GM23338 (cell line): ENCODE measurements at regions not wholly inside any gene's neighbourhood (a gene's known extent, or its start where the extent isn't known, plus 50 kb on each side); places are given as distances from the start of the nearest gene placed in this dataset.
A peak's percentile ranks its signal among the peaks of the same experiment; 100 is the strongest.

ENCODE experiments used
- ATAC-seq: fragments of 200-7000 bp; cut with Tn5 transposase; 3 replicates; pipeline ENCODE4 v1.9.1; 2020
- DNase-seq: peaks from one replicate; pipeline ENCODE4 v3.0.0-alpha.2; 2015; ENCODE audit warnings: low spot score
- H2AFZ ChIP-seq: fragments of 200-600 bp; sonication (generic); 2 replicates; pipeline ENCODE4 v1.8.0; 2016; ENCODE audit warnings: antibody characterized with exemption, mild to moderate bottlenecking, moderate library complexity
- H3F3A ChIP-seq: fragments of 200-600 bp; sonication (generic); replicated peaks from 2 replicates; pipeline ENCODE4 v1.8.0; 2017; ENCODE audit warnings: antibody characterized with exemption, mixed run types, low read depth
- H3K27ac ChIP-seq: fragments of 200-600 bp; sonication (generic); 2 replicates; pipeline ENCODE4 v1.6.1; 2016; ENCODE audit warnings: low read depth
- H3K27me3 ChIP-seq: fragments of 200-600 bp; sonication (generic); 2 replicates; pipeline ENCODE4 v1.8.0; 2016; ENCODE audit warnings: mild to moderate bottlenecking, mixed run types, moderate library complexity; ENCODE audit not compliant: insufficient read depth
- H3K36me3 ChIP-seq: fragments of 200-600 bp; sonication (generic); 2 replicates; pipeline ENCODE4 v1.8.0; 2016; ENCODE audit warnings: mild to moderate bottlenecking; ENCODE audit not compliant: insufficient read depth
- H3K4me1 ChIP-seq: fragments of 200-600 bp; sonication (generic); 2 replicates; pipeline ENCODE4 v1.8.0; 2016; ENCODE audit warnings: mild to moderate bottlenecking, moderate library complexity; ENCODE audit not compliant: insufficient read depth
- H3K4me2 ChIP-seq: fragments of 200-600 bp; sonication (generic); 2 replicates; pipeline ENCODE4 v1.7.1; 2017; ENCODE audit warnings: mixed run types
- H3K4me3 ChIP-seq: fragments of 200-600 bp; sonication (generic); 2 replicates; pipeline ENCODE4 v1.6.1; 2016; ENCODE audit warnings: mixed run types
- H3K79me2 ChIP-seq: fragments of 200-600 bp; sonication (generic); replicated peaks from 2 replicates; pipeline ENCODE4 v1.8.0; 2017; ENCODE audit warnings: mild to moderate bottlenecking; ENCODE audit not compliant: insufficient read depth
- H3K9me2 ChIP-seq: fragments of 200-600 bp; sonication (generic); 2 replicates; pipeline ENCODE4 v1.8.0; 2017; ENCODE audit not compliant: insufficient read depth
- H4K20me1 ChIP-seq: fragments of 200-600 bp; sonication (generic); replicated peaks from 2 replicates; pipeline ENCODE4 v1.8.0; 2017; ENCODE audit warnings: mild to moderate bottlenecking; ENCODE audit not compliant: insufficient read depth
- H3K27ac Mint-ChIP-seq: 2 replicates; pipeline ENCODE4 v1.8.0; 2020; ENCODE audit warnings: inconsistent platforms, mild to moderate bottlenecking, moderate library complexity, mixed read lengths
- H3K27me3 Mint-ChIP-seq: 3 replicates; pipeline ENCODE4 v1.8.0; 2022; ENCODE audit warnings: low read depth, mild to moderate bottlenecking, moderate library complexity, mixed read lengths, inconsistent platforms; ENCODE audit not compliant: insufficient read depth, poor library complexity
- H3K36me3 Mint-ChIP-seq: 3 replicates; pipeline ENCODE4 v1.8.0; 2021; ENCODE audit warnings: low read depth, mild to moderate bottlenecking, inconsistent platforms, moderate library complexity, mixed read lengths
- H3K4me1 Mint-ChIP-seq: 3 replicates; pipeline ENCODE4 v1.8.0; 2020; ENCODE audit warnings: mild to moderate bottlenecking, inconsistent platforms, mixed read lengths
- H3K4me3 Mint-ChIP-seq: 3 replicates; pipeline ENCODE4 v1.8.0; 2021; ENCODE audit warnings: moderate library complexity, mild to moderate bottlenecking, inconsistent platforms, mixed read lengths
- H3K9me3 Mint-ChIP-seq: 3 replicates; pipeline ENCODE4 v1.8.0; 2020; ENCODE audit warnings: moderate library complexity, mild to moderate bottlenecking, inconsistent platforms, mixed read lengths
- CREB1 ChIP-seq: fragments of 250-450 bp; sonication (Bioruptor Pico); IDR thresholded peaks from 2 replicates; pipeline ENCODE4 v1.5.0; 2020; ENCODE audit warnings: low read depth, mild to moderate bottlenecking, moderate library complexity
- ETS1 ChIP-seq: IDR thresholded peaks from 2 replicates; pipeline ENCODE4 v1.6.1; 2016; ENCODE audit warnings: antibody characterized with exemption
- EZH2 ChIP-seq: fragments of 200-600 bp; sonication (generic); IDR thresholded peaks from one replicate; pipeline ENCODE4 v1.8.0; 2017; ENCODE audit warnings: antibody characterized with exemption, mild to moderate bottlenecking, low read depth; ENCODE audit not compliant: unreplicated experiment
- EZH2phosphoT487 ChIP-seq: fragments of 200-600 bp; sonication (generic); IDR thresholded peaks from one replicate; pipeline ENCODE4 v1.8.1; 2018; ENCODE audit warnings: antibody characterized with exemption; ENCODE audit not compliant: unreplicated experiment
- NANOG ChIP-seq: IDR thresholded peaks from 2 replicates; pipeline ENCODE4 v1.6.1; 2016; ENCODE audit warnings: antibody characterized with exemption, borderline replicate concordance
- POLR2AphosphoS5 ChIP-seq: IDR thresholded peaks from 2 replicates; pipeline ENCODE4 v1.6.1; 2016; ENCODE audit warnings: antibody characterized with exemption, low read depth
- REST ChIP-seq: IDR thresholded peaks from one replicate; pipeline ENCODE4 v1.6.1; 2018; ENCODE audit warnings: antibody characterized with exemption; ENCODE audit not compliant: unreplicated experiment
- STAT1 ChIP-seq: IDR thresholded peaks from one replicate; pipeline ENCODE4 v1.6.1; 2016; ENCODE audit warnings: antibody characterized with exemption; ENCODE audit not compliant: unreplicated experiment
- ZNF114 ChIP-seq: fragments of 250-450 bp; sonication (Bioruptor Pico); IDR thresholded peaks from 2 replicates; pipeline ENCODE4 v1.5.0; 2020; ENCODE audit warnings: mild to moderate bottlenecking, moderate library complexity
- ZNF331 ChIP-seq: fragments of 250-450 bp; sonication (Bioruptor Pico); IDR thresholded peaks from 2 replicates; pipeline ENCODE4 v1.5.0; 2020; ENCODE audit warnings: low read depth, mild to moderate bottlenecking, moderate library complexity
- ZNF462 ChIP-seq: fragments of 250-450 bp; sonication (Bioruptor Pico); IDR thresholded peaks from 2 replicates; pipeline ENCODE4 v1.5.0; 2020; ENCODE audit warnings: mild to moderate bottlenecking, moderate library complexity

- Histone ChIP-seq H3K9me2 (no peaks in the 10 kb centered on the region), H3K27me3 (0 out of 2 replicates have a peak, but pooled peaks cover 5% of the 10 kb centered on the region), H3K4me1 (peaks cover 55% of the 10 kb centered on the region), H3K27ac (no peak overlapping the region), H3F3A (no peaks in the 10 kb centered on the region; the same call in 1 of the 2 replicates), H3K4me2 (0 out of 2 replicates have a peak overlapping the region, but pooled peaks have one; percentile 86), H3K4me3 (no peak overlapping the region), H3K36me3 (no peaks in the 10 kb centered on the region), H4K20me1 (no peaks in the 10 kb centered on the region), H3K79me2 (no peaks in the 10 kb centered on the region), H2AFZ (no peak overlapping the region)
- Mint-ChIP-seq H3K4me1 (peaks cover 75% of the 10 kb centered on the region), H3K9me3 (no peaks in the 10 kb centered on the region), H3K27ac (no peak overlapping the region), H3K4me3 (no peak overlapping the region), H3K27me3 (peaks cover 22% of the 10 kb centered on the region), H3K36me3 (no peaks in the 10 kb centered on the region)
- ATAC-seq (no peak), DNase-seq (no peak)
- TF ChIP-seq ZNF114 (no peak), CREB1 (CRISPR knock-in tag) (no peak), EZH2phosphoT487 (no peak), POLR2AphosphoS5 (no peak), REST (no peak), ZNF462 (CRISPR knock-in tag) (no peak), EZH2 (no peak), STAT1 (no peak), NANOG (no peak), ETS1 (no peak), ZNF331 (CRISPR knock-in tag) (no peak)
These were observed 351.2 kb upstream of the ARGLU1 start for GRCh38 chr13:106919133-106919532.
